Pancreas (tissue), 10 donors: ENCODE measurements at regions not wholly inside any gene's neighbourhood (a gene's known extent, or its start where the extent isn't known, plus 50 kb on each side); places are given as distances from the start of the nearest gene placed in this dataset.
A peak's percentile ranks its signal among the peaks of the same experiment; 100 is the strongest.
"Not testable (repeated sequence)": the region's sequence is repeated elsewhere in the genome, so short reads cannot be mapped to it uniquely, and the experiment has no call there.

Experiments used
- ATAC-seq, 4 donors: fragments of 200-7000 bp; cut with Tn5 transposase; one replicate each; pipeline versions ENCODE4 v1.8.0 to v1.9.1; 2020; ENCODE audit warnings: mild to moderate bottlenecking in 4 of 4, moderate library complexity in 4 of 4
- DNase-seq, 6 donors: peaks; one replicate each; pipeline ENCODE4 v3.0.0-alpha.2; 2020
- FAIRE-seq: peaks from 2 replicates; lab custom pipeline; 2012; peaks lifted over from hg19 to GRCh38; lab: Jason Lieb, UNC
- H3K27ac ChIP-seq, 4 donors: fragments of 200-600 bp; sonication (generic); 1 replicate in 3 of 4; 2 replicates in 1 of 4; pipeline versions ENCODE4 v1.5.0 to v1.8.0; 2020
- H3K27me3 ChIP-seq, 4 donors: fragments of 200-600 bp; one replicate each; pipeline ENCODE4 v1.8.0; 2021
- H3K36me3 ChIP-seq, 3 donors: fragments of 200-600 bp; sonication (generic) in 1 of 3; one replicate each; pipeline versions ENCODE4 v1.5.0 to v1.8.0; 2020 to 2021
- H3K4me1 ChIP-seq, 3 donors: fragments of 200-600 bp; one replicate each; pipeline ENCODE4 v1.8.0; 2021
- H3K4me3 ChIP-seq, 4 donors: fragments of 200-600 bp; sonication (generic) in 2 of 4; one replicate each; pipeline versions ENCODE4 v1.5.0 to v1.8.0; 2020 to 2021
- H3K9me3 ChIP-seq, 4 donors: fragments of 200-600 bp; one replicate each; pipeline ENCODE4 v1.8.0; 2021
- WGBS, 2 donors: extraction: QIAGEN DNeasy Blood & Tissue Kit; methylation state at CpG; one replicate each; pipeline ENCODE4 v1.1.7; 2013; 5-methylcytosine and 5-hydroxymethylcytosine counted together
- intact Hi-C, 3 donors: fragments of 100-400 bp; cut with DNase I; formaldehyde crosslinking; loops; one replicate each; pipeline versions ENCODE4 v1.11.1 to v1.14.2; 2022
- TF ChIP-seq, protein P1 (sequence below), 4 donors: fragments of 200-600 bp; sonication (generic) in 3 of 4; IDR thresholded peaks; one replicate each; pipeline versions ENCODE4 v1.5.0 to v1.8.0; 2021; ENCODE audit warnings: antibody characterized with exemption in 4 of 4
- donor health status: healthy with polysubstance abuse.
- donor health status: DM: no; HTN: no; CAD: no; lungs with moderate emphysema.
- donor health status: DM: no; HTN: no; CAD: no.
- donor health status: control.
- donor health status: control.
- donor health status: Bipolar disorder and iron deficiency.
- donor health status: DM: yes; HTN: yes; CAD: no.
- donor health status: DM: no; HTN: no; CAD: no.
- donor health status: DM: no; HTN: no; CAD: no.
- donor health status: DM: yes; HTN: yes; CAD: no.

DNA sequence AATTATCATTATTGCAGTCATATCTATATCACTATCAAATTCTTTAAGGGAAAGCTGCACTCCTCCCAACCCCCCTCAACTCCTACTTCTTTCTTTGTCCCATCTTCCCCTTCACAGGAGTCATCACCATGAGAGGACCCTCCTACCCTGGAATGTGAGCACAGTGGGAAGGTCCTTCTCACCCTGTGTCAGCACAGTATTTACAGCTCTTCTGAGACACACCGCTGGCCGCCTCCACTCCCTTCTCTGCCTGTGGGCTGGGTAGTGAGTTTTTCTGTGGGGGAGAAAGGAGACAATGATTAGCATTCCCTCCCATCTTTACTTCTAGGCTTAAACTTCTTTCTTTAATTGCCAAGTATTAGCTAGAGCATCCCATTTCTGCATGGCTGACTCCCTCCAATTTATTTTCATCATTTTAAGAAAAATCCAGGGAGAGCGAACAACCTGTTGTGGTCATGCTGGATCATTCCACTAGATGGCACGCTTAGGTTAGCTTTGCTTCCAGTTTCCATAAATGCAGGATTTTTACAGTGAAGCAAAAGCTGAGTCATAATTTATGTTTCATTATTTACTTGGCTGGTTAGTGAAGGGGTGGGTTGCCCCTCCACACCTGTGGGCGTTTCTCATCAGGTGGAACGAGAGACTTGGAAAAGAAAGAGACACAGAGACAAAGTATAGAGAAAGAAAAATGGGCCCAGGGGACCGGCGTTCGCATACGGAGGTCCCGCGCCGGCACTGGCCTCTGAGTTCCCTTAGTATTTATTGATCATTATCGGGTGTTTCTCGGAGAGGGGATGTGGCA, 188.5 kb downstream of the ALX1 start:
- WGBS, 2 donors = 11 to 13% methylated on average over 15 of the region's 15 CpGs
- H3K4me3 ChIP-seq = peak overlapping the region in 3 of 4 donors; percentile 10 to 47 (median 30)
- no peaks in the 10 kb centered on the region for H3K4me1 ChIP-seq
- no peaks in the 10 kb centered on the region for H3K9me3 ChIP-seq
- TF ChIP-seq, protein P1, sequence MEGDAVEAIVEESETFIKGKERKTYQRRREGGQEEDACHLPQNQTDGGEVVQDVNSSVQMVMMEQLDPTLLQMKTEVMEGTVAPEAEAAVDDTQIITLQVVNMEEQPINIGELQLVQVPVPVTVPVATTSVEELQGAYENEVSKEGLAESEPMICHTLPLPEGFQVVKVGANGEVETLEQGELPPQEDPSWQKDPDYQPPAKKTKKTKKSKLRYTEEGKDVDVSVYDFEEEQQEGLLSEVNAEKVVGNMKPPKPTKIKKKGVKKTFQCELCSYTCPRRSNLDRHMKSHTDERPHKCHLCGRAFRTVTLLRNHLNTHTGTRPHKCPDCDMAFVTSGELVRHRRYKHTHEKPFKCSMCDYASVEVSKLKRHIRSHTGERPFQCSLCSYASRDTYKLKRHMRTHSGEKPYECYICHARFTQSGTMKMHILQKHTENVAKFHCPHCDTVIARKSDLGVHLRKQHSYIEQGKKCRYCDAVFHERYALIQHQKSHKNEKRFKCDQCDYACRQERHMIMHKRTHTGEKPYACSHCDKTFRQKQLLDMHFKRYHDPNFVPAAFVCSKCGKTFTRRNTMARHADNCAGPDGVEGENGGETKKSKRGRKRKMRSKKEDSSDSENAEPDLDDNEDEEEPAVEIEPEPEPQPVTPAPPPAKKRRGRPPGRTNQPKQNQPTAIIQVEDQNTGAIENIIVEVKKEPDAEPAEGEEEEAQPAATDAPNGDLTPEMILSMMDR (IDR thresholded peaks at IDR 0.05) = peak; percentile 43 to 61 (median 54)
- H3K27ac ChIP-seq = no peak overlapping the region
- DNase-seq (peak in 4 of 6 donors; percentile 29 to 62 (median 45)), FAIRE-seq (peak; percentile 56), ATAC-seq (peak; percentile 85 to 99 (median 96))
- no peaks in the 10 kb centered on the region for H3K27me3 ChIP-seq
- H3K36me3 ChIP-seq = no peaks in the 10 kb centered on the region
- intact Hi-C loops = no loop called here

DNA sequence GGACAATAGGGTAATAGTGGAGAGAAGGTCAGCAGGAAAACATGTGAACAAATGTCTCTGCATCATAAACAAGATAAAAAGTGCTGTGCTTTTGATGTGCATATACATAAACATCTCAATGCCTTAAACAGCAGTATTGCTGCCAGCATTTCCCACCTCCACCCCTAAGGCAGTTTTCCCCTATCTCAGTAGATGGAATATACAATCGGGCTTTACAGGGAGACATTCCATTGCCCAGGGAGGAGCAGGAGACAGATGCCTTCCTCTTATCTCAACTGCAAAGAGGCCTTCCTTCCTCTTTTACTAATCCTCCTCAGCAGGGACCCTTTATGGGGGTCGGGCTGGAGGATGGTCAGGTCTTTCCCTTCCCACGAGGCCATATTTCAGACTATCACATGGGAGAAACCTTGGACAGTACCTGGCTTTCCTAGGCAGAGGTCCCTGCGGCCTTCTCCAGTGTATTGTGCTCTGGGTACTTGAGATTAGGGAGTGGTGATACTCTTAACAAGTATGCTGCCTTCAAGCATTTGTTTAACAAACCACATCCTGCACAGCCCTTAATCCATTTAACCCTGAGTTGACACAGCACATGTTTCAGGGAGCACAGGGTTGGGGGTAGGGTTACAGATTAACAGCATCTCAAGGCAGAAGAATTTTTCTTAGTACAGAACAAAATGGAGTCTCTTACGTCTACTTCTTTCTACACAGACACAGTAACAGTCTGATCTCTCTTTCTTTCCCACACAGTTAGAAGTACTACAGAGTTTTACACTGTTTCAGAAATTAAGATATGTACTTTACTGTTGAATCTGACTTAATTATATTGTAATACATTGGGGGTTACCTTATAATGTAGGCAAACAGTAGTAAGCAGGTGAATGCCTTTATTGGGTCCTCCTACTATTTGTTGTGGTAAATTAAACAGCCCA, 189.4 kb downstream of the ALX1 start:
- peak in 1 of 4 donors; percentile 18 for ATAC-seq
- FAIRE-seq, H3K9me3 ChIP-seq, DNase-seq, H3K27me3 ChIP-seq, H3K27ac ChIP-seq, H3K36me3 ChIP-seq, H3K4me1 ChIP-seq: not testable (repeated sequence)
- intact Hi-C loops = loop anchor here in 1 of 3 donors (5.0 kb wide), 1 partner anchor 403 kb away; the partner anchor contains the start of gene NTS
- H3K4me3 ChIP-seq = peak overlapping the region in 3 of 4 donors; percentile 10 to 47 (median 30)
- WGBS, 2 donors = 49 to 58% methylated on average over 5 of the region's 5 CpGs

DNA sequence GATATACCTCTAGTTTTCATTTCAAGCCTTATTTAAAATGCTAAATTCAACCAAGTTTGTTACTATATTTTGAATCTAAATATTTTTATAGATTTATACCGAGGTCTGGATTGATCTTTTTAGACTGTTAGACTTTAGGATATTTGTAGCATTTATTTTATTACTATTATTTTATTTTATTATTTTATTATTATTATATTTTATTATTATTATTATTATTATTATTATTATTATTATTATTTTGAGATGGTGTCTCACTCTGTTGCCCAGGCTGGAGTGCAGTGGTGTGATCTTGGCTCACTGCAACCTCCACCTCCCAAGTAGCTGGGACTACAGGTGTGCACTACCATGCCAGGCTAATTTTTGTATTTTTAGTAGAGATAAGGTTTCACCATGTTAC, 195.3 kb downstream of the ALX1 start:
- WGBS, 2 donors = 83 to 88% methylated on average over 1 of the region's 1 CpG
- H3K27ac ChIP-seq, DNase-seq, intact Hi-C loops, H3K36me3 ChIP-seq, H3K4me3 ChIP-seq, ATAC-seq, H3K4me1 ChIP-seq, H3K27me3 ChIP-seq, FAIRE-seq, H3K9me3 ChIP-seq: not testable (repeated sequence)

DNA sequence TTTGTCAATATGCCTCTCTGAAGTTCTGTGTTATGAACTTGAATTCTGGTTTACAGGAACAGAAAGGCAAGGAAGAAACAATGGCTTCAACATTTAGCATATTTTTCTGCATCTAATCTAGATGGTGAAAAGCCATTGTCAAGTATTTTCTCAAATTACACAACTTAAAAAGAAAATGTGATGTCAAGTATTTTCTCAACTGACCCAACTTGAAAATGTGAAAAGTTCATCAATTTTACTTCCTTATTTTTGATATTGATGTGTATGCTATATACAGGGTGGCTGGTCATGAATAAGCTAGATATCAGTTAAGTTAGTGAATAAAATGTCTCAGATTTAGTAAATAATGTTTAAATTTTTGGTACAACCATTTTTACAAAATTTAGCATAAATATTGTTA, 196.7 kb downstream of the ALX1 start:
- TF ChIP-seq, protein P1 (IDR thresholded peaks at IDR 0.05) = no peak
- no peaks in the 10 kb centered on the region for H3K36me3 ChIP-seq
- H3K27ac ChIP-seq = no peak overlapping the region
- no peaks in the 10 kb centered on the region for H3K4me1 ChIP-seq
- H3K9me3 ChIP-seq = no peaks in the 10 kb centered on the region
- no peak overlapping the region for H3K4me3 ChIP-seq
- H3K27me3 ChIP-seq = no peaks in the 10 kb centered on the region
- FAIRE-seq = no peak
- no peak for DNase-seq
- no peak for ATAC-seq
- intact Hi-C loops = no loop called here

DNA sequence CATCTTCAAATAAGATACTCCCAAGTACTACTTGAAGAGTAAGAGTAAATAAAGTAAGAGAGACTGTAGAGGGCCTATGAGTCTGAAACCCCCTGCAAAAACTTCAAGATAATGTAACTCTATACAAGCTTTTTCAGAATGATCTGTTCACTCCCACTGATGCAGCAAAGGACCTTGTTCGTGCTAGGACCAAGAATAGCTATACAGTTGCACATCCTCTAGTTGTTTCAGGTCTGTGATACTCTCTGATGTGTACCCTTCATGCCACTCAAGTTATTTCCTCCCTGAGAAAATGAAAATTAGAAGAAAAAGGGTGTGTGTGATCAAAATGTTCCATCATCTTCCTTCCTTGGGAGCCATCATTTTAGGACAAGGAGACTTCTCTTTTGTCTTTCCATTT, 204.4 kb downstream of the ALX1 start:
- no peak for ATAC-seq
- no peak for FAIRE-seq
- H3K4me1 ChIP-seq = peaks cover 0 to 4% (median 0%) of the 10 kb centered on the region in 3 donors
- H3K27ac ChIP-seq = no peak overlapping the region
- H3K36me3 ChIP-seq = no peaks in the 10 kb centered on the region
- TF ChIP-seq, protein P1 (IDR thresholded peaks at IDR 0.05) = no peak
- H3K4me3 ChIP-seq = no peak overlapping the region
- WGBS, 2 donors = 85 to 91% methylated on average over 1 of the region's 1 CpG
- no peak for DNase-seq
- H3K9me3 ChIP-seq = no peaks in the 10 kb centered on the region
- intact Hi-C loops = no loop called here
- H3K27me3 ChIP-seq = no peaks in the 10 kb centered on the region
